Rectal smooth muscle tissue (tissue), 1 donor: ENCODE measurements at regions not wholly inside any gene's neighbourhood (a gene's known extent, or its start where the extent isn't known, plus 50 kb on each side); places are given as distances from the start of the nearest gene placed in this dataset.

Experiments used
- H3K27ac ChIP-seq: one replicate; pipeline ENCODE4 v1.7.0; 2013; ENCODE audit warnings: low read depth, low read length, inconsistent platforms
- H3K27me3 ChIP-seq: one replicate; pipeline ENCODE4 v1.7.0; 2013; ENCODE audit warnings: low read length; ENCODE audit not compliant: control insufficient read depth, insufficient read depth
- H3K36me3 ChIP-seq: one replicate; pipeline ENCODE4 v1.7.0; 2013; ENCODE audit warnings: low read length; ENCODE audit not compliant: control insufficient read depth, insufficient read depth
- H3K4me1 ChIP-seq: one replicate; pipeline ENCODE4 v1.7.0; 2013; ENCODE audit warnings: low read length; ENCODE audit not compliant: control insufficient read depth, insufficient read depth
- H3K4me3 ChIP-seq: one replicate; pipeline ENCODE4 v1.7.0; 2013; ENCODE audit warnings: low read length
- H3K9ac ChIP-seq: one replicate; pipeline ENCODE4 v1.7.0; 2013; ENCODE audit warnings: low read length

DNA sequence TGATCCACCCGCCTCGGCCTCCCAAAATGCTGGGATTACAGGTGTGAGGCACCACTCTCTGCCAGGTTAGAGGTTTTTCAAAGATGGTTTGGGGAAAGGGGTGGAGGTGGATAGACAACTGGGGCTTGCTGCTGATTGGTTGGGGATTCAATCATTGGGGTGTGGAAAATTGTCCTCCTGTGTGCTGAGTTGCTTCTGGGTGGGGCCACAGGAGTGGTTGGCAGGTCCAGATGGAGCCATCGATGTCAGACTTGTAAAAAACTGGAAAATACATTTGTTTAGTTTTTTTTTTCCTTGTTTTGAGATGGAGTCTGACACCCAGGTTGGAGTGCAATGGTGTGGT, 61.9 kb upstream of the CLINT1 start:
- no peaks in the 10 kb centered on the region for H3K36me3 ChIP-seq
- H3K27me3 ChIP-seq, result no peaks in the 10 kb centered on the region
- no peak overlapping the region for H3K9ac ChIP-seq
- H3K27ac ChIP-seq, result no peak overlapping the region
- no peak overlapping the region for H3K4me3 ChIP-seq
- peaks cover 6% of the 10 kb centered on the region for H3K4me1 ChIP-seq

DNA sequence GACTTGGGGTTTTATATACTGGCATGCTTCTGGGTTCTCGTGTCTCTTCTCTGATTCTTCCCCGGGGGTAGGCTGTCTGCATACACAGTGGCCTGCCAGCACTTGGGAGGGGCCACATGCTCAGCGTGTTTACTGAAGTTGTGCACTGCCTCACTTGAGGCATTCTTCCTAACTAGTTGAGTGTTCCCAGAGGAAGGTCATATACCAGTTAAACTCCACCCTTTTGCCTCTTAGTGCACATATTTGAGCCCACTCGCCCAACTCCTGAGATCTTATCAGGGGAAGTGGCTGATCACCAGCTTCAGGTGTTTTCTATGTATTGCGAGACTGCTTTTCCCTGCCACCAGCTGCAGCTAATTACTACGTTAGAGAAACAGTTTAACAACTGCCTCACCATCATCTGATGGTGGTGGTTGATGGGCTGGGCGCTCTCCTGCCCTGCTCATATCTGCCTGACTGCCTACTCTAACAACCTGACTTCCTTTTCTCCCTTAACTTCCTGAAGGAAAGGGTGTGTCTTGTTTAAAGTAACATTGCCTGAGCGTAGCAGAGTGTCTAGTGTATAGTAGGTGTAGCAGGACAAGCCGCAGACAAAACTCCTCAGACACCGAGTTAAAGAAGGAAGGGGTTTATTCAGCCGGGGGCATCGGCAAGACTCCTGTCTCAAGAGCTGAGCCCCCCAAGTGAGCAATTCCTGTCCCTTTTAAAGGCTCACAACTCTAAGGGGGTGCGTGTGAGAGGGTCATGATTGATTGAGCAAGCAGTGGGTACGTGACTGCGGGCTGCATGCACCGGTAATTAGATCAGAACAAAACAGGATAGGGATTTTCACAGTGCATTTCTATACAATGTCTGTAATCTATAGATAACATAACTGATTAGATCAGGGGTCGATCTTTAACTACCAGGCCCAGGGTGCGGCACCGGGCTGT, 60.1 kb upstream of the CLINT1 start:
- peak overlapping the region; percentile 6 for H3K27ac ChIP-seq
- H3K4me3 ChIP-seq, result peak overlapping the region; percentile 25

DNA sequence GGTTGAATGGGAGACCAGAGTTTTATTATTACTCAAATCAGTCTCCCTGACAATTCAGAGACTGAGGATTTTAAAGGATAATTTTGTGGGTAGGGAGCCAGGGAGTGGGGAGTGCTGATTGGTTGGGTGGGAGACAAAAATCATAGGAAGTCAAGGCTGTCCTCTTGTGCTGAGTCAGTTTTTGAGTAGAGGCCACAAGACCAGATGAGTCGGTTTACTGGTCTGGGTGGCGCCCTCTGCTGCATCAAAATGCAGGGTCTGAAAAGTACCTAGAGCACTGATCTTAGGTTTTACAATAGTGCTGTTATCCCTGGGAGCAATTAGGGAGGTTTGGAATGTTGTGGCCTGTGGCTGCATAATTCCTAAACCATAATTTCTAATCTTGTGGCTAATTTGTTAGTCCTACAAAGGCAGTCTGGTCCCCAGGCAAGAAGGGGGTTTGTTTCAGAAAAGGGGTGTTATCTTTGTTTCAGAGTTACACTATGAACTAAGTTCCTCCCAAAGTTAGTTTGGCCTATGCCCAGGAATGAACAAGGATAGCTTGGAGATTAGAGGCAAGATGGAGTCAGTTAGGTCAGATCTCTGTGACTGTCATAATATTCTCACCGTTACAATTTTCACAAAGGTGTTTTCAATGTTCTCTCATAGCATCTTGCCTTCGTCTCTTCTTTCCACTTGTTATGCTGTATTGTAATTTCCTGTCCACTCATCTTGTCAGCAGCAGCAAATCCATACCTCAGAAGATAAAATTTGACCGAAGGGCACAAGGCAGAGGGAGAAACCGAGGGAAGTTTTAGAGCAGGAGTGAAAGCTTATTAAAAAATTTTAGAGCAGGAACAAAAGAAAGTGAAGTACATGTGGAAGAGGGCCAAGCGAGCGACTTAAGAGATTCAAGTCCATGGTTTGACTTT, 59.2 kb upstream of the CLINT1 start:
- no peaks in the 10 kb centered on the region for H3K27me3 ChIP-seq
- H3K9ac ChIP-seq, result no peak overlapping the region
- peaks cover 8% of the 10 kb centered on the region for H3K4me1 ChIP-seq
- H3K36me3 ChIP-seq, result no peaks in the 10 kb centered on the region
- H3K27ac ChIP-seq, result peak overlapping the region; percentile 6
- H3K4me3 ChIP-seq, result peak overlapping the region; percentile 25

More for the DNA sequence above, 60.1 kb upstream of the CLINT1 start:
- Histone ChIP-seq H3K36me3 (no peaks in the 10 kb centered on the region), H3K9ac (no peak overlapping the region), H3K4me1 (peaks cover 8% of the 10 kb centered on the region), H3K27me3 (no peaks in the 10 kb centered on the region)

DNA sequence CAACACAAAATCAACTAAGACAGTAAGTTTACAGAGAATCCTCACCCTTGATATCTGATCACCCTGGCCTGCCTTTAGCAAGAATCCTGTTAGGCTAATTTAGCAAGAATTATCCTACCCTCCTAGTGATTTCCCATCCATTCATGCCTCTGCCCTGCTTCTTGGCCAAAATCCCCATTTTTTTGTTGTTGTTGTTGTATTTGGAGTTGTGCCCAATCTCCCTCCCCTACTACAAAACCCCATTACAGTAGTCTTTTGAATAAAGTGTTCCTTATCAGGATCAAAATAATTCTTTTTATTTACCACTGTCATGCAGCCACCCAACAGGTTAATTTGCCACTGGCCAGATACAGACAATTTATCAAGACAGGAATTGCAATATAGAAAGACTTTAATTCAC, 58.5 kb upstream of the CLINT1 start:
- H3K9ac ChIP-seq, result no peak overlapping the region
- H3K4me1 ChIP-seq, result peaks cover 8% of the 10 kb centered on the region

DNA sequence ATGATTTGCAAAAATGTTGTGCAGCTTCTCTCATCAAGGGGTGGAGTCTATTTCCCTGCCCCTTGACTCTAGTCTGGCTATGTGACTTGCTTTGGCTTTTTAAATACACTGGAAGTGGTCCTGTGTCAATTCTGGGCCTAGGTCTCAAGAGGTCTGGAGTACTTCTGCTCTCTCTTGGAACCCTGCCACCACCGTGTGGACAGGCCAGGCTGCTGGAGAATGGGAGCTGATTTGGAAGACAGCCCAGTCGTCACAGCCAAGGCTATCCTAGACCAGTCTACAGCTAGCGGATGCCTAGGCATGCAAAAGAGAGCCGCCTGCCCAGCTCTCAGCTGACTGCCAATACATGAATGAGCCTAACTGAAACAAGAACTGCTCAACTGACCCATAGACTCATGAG, 56.7 kb upstream of the CLINT1 start:
- peak overlapping the region; percentile 15 for H3K27ac ChIP-seq
- no peak overlapping the region for H3K4me3 ChIP-seq
- no peaks in the 10 kb centered on the region for H3K27me3 ChIP-seq
- no peaks in the 10 kb centered on the region for H3K36me3 ChIP-seq
- no peak overlapping the region for H3K9ac ChIP-seq
- peaks cover 8% of the 10 kb centered on the region for H3K4me1 ChIP-seq

More for the DNA sequence above, 58.5 kb upstream of the CLINT1 start:
- no peaks in the 10 kb centered on the region for H3K27me3 ChIP-seq
- H3K36me3 ChIP-seq, result no peaks in the 10 kb centered on the region
- H3K27ac ChIP-seq, result no peak overlapping the region
- no peak overlapping the region for H3K4me3 ChIP-seq

DNA sequence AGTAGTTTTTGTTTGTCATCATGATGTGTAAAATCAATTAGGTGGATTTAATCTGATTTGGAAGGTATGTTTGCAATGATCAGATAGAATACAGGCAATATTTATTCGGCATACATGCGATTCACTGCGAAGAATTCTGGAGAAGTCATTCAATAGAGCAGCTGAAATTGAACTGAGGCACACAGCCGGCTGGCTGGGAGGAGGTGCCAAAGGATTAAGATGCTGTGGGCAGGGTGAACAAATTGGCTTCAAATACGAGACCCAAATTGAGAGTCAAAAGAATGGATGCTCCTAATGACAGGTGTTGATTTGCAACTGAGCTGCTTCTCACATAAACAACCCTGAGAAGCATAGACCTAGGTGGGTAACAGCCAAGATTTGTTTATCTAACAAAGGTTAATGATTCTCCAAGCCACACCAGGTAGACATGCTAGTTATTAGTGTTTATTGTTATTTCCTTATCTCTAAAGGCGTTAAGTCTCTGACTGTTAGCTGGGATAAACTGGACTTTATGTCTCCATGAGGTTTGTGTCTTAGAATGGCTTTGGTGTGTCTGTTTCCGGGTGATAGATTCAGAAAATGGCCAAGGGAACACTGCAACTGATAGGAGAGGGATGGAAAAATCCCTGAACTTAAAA, 55.3 kb upstream of the CLINT1 start:
- no peak overlapping the region for H3K27ac ChIP-seq
- H3K4me3 ChIP-seq, result no peak overlapping the region
- no peaks in the 10 kb centered on the region for H3K27me3 ChIP-seq
- H3K4me1 ChIP-seq, result peaks cover 8% of the 10 kb centered on the region
- no peaks in the 10 kb centered on the region for H3K36me3 ChIP-seq
- H3K9ac ChIP-seq, result no peak overlapping the region

DNA sequence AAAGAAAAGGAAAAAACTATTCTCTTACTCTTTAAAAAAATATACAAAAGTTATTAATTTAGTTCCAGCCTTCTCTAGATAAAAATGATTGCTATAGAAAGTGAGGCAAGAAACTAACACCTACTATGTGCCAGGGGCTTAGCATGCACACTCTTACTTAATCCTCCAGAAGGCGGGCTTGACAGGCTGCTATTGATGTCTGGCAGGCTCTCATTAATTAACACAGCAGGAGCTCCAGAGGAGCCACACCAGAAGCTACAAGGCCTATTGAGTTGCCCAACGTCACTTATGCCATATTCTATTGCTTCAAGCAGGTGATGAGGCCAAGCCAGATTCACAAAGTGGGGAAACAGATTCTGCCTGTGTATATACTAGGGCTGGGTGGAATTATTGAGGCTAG, 54.6 kb upstream of the CLINT1 start:
- H3K4me1 ChIP-seq, result peaks cover 4% of the 10 kb centered on the region
- H3K9ac ChIP-seq, result no peak overlapping the region
- H3K4me3 ChIP-seq, result no peak overlapping the region
- H3K27me3 ChIP-seq, result no peaks in the 10 kb centered on the region
- no peak overlapping the region for H3K27ac ChIP-seq
- no peaks in the 10 kb centered on the region for H3K36me3 ChIP-seq

DNA sequence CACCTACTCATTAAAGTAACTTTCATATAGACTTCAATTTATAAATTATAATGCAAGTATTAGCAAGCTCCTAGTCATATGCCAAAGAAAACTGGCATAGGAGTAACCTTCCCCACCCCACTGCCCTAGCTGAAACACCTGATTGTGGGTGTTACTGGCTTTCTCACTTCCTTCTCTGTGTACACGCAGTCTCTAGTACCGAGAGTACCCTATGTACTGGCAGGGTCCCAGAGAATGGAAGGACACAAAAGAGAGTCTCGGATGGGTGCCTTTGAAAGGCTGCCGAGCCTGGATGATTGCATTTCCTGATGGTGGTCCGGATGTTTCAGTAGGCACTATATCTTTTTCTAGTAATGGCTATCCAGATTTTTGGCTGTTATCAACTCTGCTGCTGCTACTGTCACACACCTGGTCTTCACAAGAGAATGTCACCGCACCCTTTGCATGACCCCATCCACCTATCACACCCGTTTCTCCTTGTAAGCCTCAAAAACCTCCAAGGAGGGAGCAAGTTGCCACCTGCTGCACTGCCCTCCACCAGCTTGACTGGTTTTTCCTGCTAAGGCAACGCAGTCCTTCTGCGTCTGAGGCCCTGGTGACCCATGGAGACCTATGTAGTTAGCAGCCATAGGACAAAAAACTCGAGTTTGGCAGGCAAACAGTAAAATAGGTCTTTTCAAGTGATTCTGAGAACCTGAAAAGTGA, 53.8 kb upstream of the CLINT1 start:
- Histone ChIP-seq H3K4me1 (peaks cover 4% of the 10 kb centered on the region), H3K36me3 (no peaks in the 10 kb centered on the region), H3K4me3 (no peak overlapping the region), H3K9ac (no peak overlapping the region), H3K27me3 (no peaks in the 10 kb centered on the region), H3K27ac (no peak overlapping the region)

DNA sequence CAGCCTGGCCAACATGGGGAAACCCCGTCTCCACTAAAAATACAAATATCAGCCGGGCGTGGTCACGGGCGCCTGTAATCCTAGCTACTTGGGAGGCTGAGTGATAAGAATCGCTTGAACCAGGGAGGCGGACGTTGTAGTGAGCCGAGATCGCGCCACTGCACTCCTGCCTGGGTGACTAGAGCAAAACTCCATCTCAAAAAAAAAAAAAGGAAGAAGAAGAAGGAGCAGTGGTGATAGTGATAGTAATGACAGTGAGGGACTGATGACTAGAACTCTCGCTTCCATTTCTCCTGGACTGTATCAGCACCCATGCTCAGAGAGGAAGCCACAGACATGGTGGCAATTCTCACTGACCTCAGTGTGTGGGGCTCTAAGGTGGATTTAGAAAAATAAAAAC, 52.6 kb upstream of the CLINT1 start:
- H3K27ac ChIP-seq, result no peak overlapping the region
- no peak overlapping the region for H3K4me3 ChIP-seq
- no peaks in the 10 kb centered on the region for H3K27me3 ChIP-seq
- H3K9ac ChIP-seq, result no peak overlapping the region
- no peaks in the 10 kb centered on the region for H3K36me3 ChIP-seq
- H3K4me1 ChIP-seq, result peaks cover 4% of the 10 kb centered on the region
